ENCODE measurements at regions not wholly inside any gene's neighbourhood (a gene's known extent, or its start where the extent isn't known, plus 50 kb on each side); places are given as distances from the start of the nearest gene placed in this dataset.

DNA sequence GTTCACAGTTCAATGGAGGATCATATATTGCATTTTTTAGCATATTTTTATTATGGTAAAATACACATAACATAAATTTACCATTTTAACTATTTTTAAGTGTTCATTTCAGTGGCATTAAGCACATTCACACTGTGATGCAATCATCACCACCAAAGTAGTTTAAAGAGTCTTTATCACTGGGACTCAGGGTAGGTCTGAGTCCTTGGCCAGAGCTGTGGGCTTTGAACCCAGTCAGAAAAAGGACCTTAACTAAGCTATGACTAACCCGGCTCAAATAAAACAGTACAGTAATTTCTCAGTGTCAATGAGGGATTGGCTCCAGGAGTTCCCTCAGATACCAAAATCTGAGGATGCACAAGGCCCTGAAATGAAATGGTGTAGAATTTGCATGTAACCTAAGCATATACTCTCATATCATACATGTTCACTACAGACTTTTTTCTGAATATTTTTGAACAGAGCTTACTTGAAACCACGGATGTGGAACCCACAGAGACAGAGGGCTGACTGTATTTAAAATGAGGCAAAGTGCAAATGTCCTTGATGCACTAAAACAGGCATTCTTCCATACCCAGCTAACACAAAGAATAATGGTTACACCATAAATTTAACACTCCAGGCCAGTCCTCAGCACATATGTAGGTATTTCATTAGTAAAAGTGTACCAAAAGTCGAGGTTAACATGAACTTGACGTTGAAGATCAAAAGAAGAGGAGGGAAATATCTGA, 246.2 kb downstream of the LNPK start:
- Histone ChIP-seq H3K27me3 (ENCODE audit: control insufficient read depth, insufficient read depth, low read length) (no peaks in the 10 kb centered on the region), H3K36me3 (ENCODE audit: control insufficient read depth, insufficient read depth, low read length) (no peaks in the 10 kb centered on the region), H3K4me3 (ENCODE audit: low read depth, low read length) (no peak overlapping the region)
- DNase-seq (ENCODE audit: low read depth): no peak
- TF ChIP-seq, protein P1, sequence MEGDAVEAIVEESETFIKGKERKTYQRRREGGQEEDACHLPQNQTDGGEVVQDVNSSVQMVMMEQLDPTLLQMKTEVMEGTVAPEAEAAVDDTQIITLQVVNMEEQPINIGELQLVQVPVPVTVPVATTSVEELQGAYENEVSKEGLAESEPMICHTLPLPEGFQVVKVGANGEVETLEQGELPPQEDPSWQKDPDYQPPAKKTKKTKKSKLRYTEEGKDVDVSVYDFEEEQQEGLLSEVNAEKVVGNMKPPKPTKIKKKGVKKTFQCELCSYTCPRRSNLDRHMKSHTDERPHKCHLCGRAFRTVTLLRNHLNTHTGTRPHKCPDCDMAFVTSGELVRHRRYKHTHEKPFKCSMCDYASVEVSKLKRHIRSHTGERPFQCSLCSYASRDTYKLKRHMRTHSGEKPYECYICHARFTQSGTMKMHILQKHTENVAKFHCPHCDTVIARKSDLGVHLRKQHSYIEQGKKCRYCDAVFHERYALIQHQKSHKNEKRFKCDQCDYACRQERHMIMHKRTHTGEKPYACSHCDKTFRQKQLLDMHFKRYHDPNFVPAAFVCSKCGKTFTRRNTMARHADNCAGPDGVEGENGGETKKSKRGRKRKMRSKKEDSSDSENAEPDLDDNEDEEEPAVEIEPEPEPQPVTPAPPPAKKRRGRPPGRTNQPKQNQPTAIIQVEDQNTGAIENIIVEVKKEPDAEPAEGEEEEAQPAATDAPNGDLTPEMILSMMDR (IDR thresholded peaks at IDR 0.05; ENCODE audit: insufficient read depth, low read length, poor library complexity, severe bottlenecking): no peak

DNA sequence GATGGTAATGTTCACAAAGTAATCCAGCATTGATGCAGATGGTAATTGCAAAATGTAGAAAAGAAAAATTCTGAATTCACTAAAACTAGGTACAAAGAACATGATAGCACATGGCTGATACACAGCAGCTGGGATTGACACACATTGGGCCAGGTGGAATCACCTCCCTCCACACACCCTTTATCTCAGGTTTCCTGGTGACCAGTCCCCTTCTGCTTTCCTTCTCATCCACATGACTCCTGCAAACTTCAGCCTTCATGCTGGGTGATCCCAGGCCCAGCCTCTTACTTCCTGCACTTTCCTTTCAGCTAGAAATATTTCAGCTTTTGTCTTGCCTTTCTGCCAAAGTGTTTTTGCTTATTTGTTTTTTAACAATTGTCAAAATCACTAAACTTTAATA, 246.9 kb downstream of the LNPK start:
- H3K36me3 ChIP-seq (ENCODE audit: control insufficient read depth, insufficient read depth, low read length): no peaks in the 10 kb centered on the region
- DNase-seq (ENCODE audit: low read depth): no peak
- TF ChIP-seq, protein P1 (IDR thresholded peaks at IDR 0.05; ENCODE audit: insufficient read depth, low read length, poor library complexity, severe bottlenecking): no peak
- no peak overlapping the region for H3K4me3 ChIP-seq (ENCODE audit: low read depth, low read length)
- no peaks in the 10 kb centered on the region for H3K27me3 ChIP-seq (ENCODE audit: control insufficient read depth, insufficient read depth, low read length)

DNA sequence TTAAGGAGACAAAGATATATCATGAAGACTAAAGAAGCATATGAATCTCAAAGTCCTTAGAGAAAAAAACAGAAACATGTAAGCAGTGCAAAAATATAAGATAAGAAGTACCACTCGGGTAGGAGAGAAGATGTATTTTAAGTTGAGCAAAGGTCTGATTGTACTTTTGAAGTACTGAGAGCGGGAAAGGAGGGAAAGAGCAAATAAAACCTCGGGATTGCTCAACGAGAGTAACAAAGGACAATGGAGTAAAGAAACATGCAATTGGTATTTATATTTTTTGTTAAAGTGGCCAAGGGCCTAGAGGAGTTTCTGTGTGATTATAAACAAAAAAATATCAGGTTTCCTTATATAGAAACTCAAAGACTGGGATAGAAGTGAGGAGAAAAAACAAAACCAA, 251.9 kb downstream of the LNPK start:
- Histone ChIP-seq H3K36me3 (ENCODE audit: control insufficient read depth, insufficient read depth, low read length) (no peaks in the 10 kb centered on the region), H3K27me3 (ENCODE audit: control insufficient read depth, insufficient read depth, low read length) (no peaks in the 10 kb centered on the region), H3K4me3 (ENCODE audit: low read depth, low read length) (no peak overlapping the region)
- TF ChIP-seq, protein P1 (IDR thresholded peaks at IDR 0.05; ENCODE audit: insufficient read depth, low read length, poor library complexity, severe bottlenecking): no peak
- DNase-seq (ENCODE audit: low read depth): no peak

- TF ChIP-seq, protein P1 (IDR thresholded peaks at IDR 0.05; ENCODE audit: insufficient read depth, low read length, poor library complexity, severe bottlenecking): no peak
These were observed 256.2 kb downstream of the LNPK start for GRCh38 chr2:175745911-175746310.

GRCh38 chr2:175744000-175744399, 258.1 kb downstream of the LNPK start:
- DNase-seq (ENCODE audit: low read depth): no peak
- H3K27me3 ChIP-seq (ENCODE audit: control insufficient read depth, insufficient read depth, low read length): no peaks in the 10 kb centered on the region
- TF ChIP-seq, protein P1 (IDR thresholded peaks at IDR 0.05; ENCODE audit: insufficient read depth, low read length, poor library complexity, severe bottlenecking): no peak
- no peak overlapping the region for H3K4me3 ChIP-seq (ENCODE audit: low read depth, low read length)
- H3K36me3 ChIP-seq (ENCODE audit: control insufficient read depth, insufficient read depth, low read length): no peaks in the 10 kb centered on the region

More at GRCh38 chr2:175745911-175746310, 256.2 kb downstream of the LNPK start:
- no peak for DNase-seq (ENCODE audit: low read depth)
- no peaks in the 10 kb centered on the region for H3K36me3 ChIP-seq (ENCODE audit: control insufficient read depth, insufficient read depth, low read length)
- H3K27me3 ChIP-seq (ENCODE audit: control insufficient read depth, insufficient read depth, low read length): no peaks in the 10 kb centered on the region
- H3K4me3 ChIP-seq (ENCODE audit: low read depth, low read length): no peak overlapping the region

GRCh38 chr2:175743011-175743410, 259.1 kb downstream of the LNPK start:
- TF ChIP-seq, protein P1 (IDR thresholded peaks at IDR 0.05; ENCODE audit: insufficient read depth, low read length, poor library complexity, severe bottlenecking): no peak
- no peak for DNase-seq (ENCODE audit: low read depth)
- Histone ChIP-seq H3K27me3 (ENCODE audit: control insufficient read depth, insufficient read depth, low read length) (no peaks in the 10 kb centered on the region), H3K4me3 (ENCODE audit: low read depth, low read length) (no peak overlapping the region), H3K36me3 (ENCODE audit: control insufficient read depth, insufficient read depth, low read length) (no peaks in the 10 kb centered on the region)
